ENCODE measurements at regions not wholly inside any gene's neighbourhood (a gene's known extent, or its start where the extent isn't known, plus 50 kb on each side); places are given as distances from the start of the nearest gene placed in this dataset.

GRCh38 chr19:29323440-29324290, 110.7 kb upstream of the UQCRFS1 start:
- DNase-seq (ENCODE audit: low read depth): no peak

GRCh38 chr19:29324291-29324680, 111.3 kb upstream of the UQCRFS1 start:
- no peak for DNase-seq (ENCODE audit: low read depth)

GRCh38 chr19:29324717-29325116, 111.8 kb upstream of the UQCRFS1 start:
- no peak for DNase-seq (ENCODE audit: low read depth)

DNA sequence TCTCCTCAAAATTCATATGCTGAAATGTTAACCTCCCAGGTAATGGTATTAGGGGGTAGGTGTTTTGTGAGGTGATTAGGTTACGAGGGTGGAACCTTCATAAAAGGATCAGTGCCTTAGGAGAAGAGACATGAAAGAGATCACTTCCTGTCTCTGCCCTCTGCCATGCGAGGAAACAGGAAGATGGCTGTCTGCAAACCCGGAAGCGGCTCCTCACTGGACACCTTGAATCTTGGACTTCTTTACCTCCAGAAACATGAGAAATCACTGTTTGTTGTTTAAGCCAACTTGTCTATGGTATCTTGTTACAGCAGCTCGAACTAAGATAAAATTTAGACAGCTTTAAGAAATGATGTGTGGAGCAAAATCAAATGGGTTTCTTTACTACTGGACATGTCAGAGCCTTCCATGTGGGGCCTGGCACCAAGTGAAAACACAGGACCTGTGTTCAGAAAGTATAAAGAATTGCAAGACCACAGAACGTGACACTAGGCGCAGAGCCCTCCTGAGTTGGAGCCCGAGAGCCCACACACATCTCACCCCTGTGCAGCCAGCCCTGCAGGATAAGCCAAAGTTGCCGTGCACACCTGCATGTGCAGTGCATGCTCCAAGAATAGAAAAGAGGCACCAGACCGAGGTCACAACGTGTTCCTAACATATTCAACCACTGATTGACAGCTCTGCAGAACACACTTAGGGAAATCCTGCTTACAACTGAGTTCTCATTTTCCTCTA, 112.5 kb upstream of the UQCRFS1 start:
- DNase-seq (ENCODE audit: low read depth): no peak

DNA sequence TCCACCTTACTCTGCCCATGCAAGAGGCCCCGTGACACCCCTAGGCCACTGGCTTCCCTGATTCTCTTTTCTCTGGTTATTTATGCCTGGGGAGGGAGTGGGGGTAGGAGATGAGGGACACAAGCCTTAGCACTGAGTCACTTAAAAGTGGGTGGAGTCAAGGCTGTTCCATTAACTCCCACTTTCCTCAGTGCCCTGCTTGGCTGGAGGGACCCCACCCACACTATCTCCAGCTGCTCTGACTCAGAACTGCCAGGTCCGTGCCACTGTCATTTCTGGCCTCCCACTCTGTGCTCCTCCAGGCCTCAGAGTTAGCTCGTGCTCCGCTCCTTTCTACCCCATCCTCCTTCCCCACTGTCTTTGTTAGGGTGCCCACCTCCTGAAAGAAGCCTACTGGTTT, 113.4 kb upstream of the UQCRFS1 start:
- DNase-seq (ENCODE audit: low read depth): no peak

GRCh38 chr19:29326849-29327840, 114.2 kb upstream of the UQCRFS1 start:
- no peak for DNase-seq (ENCODE audit: low read depth)

- DNase-seq (ENCODE audit: low read depth): no peak
Measured at GRCh38 chr19:29328586-29328985, 115.6 kb upstream of the UQCRFS1 start.

GRCh38 chr19:29329460-29330134, 116.6 kb upstream of the UQCRFS1 start:
- DNase-seq (ENCODE audit: low read depth): no peak

DNA sequence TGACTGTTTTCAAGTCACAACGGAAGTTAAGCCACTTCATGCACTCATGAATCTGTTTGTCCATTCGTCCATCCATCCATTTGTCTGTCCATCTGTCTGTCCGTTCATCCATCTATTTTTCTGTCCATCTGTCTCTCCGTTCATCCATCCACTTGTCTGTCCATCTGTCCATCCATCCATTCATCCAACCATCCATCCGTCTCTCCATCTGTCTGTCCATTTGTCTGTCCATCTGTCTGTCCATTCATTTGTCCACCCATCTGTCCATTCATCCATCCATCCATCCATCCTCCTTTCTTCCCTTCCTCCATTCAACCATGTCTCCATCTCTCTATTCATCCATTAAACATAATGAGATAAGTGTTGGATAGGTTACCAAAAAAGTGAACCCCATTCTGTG, 123.5 kb upstream of the UQCRFS1 start:
- no peak for DNase-seq (ENCODE audit: low read depth)

- no peak for DNase-seq (ENCODE audit: low read depth)
Measured at GRCh38 chr19:29337029-29337428, 124.1 kb upstream of the UQCRFS1 start.

DNA sequence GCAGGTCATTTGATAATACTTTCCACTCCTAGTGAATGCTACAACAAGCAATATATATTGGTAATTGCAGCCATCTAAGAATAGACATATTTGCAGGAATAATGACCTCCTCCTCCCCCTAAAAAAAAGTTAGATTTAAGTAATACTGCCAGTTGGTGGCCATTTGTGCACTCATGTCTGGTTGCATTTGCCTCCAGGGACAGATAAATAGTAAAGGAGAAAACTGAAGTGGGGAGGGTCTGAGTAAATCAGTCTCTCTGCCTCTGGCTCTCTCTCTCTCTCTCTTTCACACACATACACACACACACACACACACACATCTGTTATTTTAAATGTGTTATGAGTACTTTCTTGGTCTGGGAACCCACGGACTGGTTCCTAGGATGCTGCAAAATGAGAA, 125.5 kb upstream of the UQCRFS1 start:
- no peak for DNase-seq (ENCODE audit: low read depth)

DNA sequence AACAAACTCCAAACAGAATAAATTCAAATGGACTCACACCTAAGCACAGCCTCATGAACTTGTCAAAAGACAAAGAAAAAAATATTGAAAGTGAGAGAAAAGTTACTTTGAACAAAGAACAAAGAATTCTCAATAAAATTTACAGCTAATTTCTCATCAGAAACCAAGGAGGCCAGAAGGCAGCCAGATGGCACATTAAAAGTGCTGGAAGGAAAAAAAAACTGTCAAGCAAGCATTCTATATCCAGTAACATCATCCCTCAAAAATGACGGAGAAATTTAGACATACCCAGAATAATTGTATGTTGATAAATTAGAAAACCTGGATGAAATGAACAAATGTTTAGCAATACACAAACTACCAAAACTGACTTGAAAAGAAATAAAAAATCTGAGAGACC, 129.8 kb upstream of the UQCRFS1 start:
- DNase-seq (ENCODE audit: low read depth): no peak

DNA sequence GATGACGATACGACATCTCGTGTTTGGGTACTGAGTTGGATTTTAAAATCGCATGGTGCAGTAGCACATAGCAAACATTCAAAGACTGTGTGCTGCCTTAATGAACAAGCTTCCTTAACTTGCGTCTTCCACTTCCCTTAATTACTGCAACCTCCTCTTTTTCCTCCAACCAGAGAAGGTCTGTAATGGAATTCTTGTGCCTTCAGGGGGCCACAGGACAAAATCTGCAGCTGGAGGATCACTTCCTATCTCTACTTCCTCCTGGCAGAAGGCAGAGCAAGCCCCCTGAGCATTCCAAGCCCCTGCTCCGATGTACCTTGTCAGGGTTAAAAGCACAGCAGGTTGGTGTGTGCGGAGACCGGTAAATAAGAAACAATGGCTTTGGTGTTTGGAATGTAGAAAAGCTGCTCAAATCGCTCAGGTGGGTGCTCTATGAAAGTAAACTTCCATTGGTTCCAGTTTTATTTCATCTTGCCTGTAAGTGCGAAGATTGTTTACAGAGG, 151.3 kb upstream of the UQCRFS1 start:
- DNase-seq (ENCODE audit: low read depth): no peak

DNA sequence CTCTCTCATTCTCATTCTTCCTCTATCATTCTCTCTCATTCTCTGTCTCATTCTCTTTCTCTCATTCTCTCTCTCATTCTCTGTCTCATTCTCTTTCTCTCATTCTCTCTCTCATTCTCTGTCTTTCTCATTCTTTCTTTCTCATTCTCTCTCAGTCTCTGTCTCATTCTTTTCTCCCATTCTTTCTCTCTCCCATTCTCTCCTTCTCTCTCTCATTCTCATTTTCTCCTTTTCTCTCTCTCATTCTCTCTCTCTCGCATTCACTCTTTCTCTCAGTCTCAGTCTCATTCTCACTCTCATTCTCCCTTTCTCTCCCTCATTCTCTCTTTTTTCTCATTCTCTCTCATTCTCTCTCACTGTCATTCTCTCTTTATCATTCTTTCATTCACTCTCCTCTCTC, 152.0 kb upstream of the UQCRFS1 start:
- DNase-seq (ENCODE audit: low read depth): no peak

DNA sequence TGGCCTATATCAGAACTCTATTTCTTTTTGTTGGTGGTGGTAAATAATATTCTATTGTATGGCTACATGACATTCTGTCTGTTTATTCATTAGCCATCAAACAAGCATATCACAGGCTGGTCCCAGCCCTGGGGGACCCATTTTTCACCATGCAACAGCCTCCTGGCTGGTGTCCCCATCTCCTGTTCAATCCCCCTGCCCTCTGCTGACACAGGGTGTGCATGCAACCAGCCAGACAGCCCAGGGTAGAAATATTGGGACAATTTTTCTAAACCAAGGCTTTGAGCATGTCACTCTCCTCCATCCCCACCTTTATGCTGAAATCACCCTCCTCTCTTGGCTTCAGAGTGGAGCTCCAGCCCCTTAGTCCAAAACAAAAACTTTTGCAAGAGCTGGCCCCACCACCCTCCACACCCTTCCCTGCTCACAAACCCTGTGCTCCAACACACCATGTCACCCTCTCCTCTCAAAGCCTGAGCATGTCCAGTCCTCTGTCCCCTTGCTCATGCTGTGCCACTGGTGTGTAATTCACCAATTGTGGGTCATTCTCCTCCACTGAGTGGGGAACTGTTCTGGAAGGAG, 153.0 kb upstream of the UQCRFS1 start:
- no peak for DNase-seq (ENCODE audit: low read depth)

- no peak for DNase-seq (ENCODE audit: low read depth)
Measured at GRCh38 chr19:29366757-29367156, 153.8 kb upstream of the UQCRFS1 start.

- no peak for DNase-seq (ENCODE audit: low read depth)
Measured at GRCh38 chr19:29367791-29368222, 154.9 kb upstream of the UQCRFS1 start.

- DNase-seq (ENCODE audit: low read depth): no peak
Measured at GRCh38 chr19:29370276-29370675, 155.5 kb upstream of the VSTM2B start.

DNA sequence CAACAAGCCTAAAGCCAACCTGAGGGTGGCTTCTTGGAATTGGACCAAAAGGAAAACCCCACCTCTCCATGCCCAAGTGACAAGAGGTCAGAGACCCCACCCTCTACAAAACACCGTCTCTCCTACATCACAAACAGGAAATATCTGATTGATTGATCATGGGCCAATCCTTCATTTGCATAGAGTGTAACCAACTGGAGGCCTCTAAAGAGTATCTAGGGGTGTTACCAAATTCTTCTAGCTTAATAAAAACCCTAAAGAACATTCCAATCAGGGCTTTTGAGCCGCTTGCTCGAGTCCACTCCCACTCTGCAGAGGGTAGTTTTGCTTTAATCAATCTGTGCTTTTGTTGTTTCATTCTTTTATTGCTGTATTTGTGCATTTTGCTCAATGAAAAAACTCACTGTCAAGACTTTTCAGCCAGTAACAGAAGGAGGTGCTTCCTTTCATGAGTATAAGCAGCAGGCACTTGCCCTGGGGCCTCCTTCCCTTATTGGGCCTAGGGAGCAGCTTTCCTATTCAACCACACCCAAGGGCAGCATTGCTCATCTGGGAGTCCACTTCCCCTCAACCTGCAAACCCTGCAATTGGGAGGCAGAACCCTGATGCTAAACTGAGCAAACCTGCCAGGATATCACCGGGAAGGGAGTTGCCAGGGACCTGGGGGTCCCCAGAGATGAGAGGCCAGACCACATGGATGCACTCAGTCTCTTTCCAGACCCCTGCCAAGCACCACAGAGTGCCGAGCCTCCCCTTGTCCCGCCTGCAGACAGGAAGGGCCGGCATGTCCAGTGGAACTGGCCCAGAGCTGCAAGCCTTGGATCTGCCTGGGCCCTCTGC, 154.3 kb upstream of the VSTM2B start:
- no peak for DNase-seq (ENCODE audit: low read depth)

- no peak for DNase-seq (ENCODE audit: low read depth)
Measured at GRCh38 chr19:29372091-29372415, 153.7 kb upstream of the VSTM2B start.

Data from stimulated activated CD8-positive, alpha-beta memory T cell treated with anti-CD3 and anti-CD28 coated beads, Interleukin-12 subunit alpha, Interleukin-12 subunit beta, amount 100 ng/mL, for 1 hour (primary cell).